Liver (tissue), 8 donors: ENCODE measurements at regions not wholly inside any gene's neighbourhood (a gene's known extent, or its start where the extent isn't known, plus 50 kb on each side); places are given as distances from the start of the nearest gene placed in this dataset.

Experiments
- DNase-seq: peaks from one replicate; pipeline ENCODE4 v3.0.0-alpha.2; 2017; ENCODE audit warnings: low spot score
- H3K27ac ChIP-seq, 2 donors: one replicate each; pipeline ENCODE4 v1.7.0; 2013; ENCODE audit warnings: inconsistent platforms in 2 of 2, low read length in 2 of 2, control low read depth in 1 of 2, low read depth in 1 of 2, mild to moderate bottlenecking in 1 of 2
- H3K27me3 ChIP-seq, 4 donors: one replicate each; pipeline versions ENCODE4 v1.6.1 to v1.7.0; 2013; ENCODE audit warnings: low read length in 3 of 4, inconsistent platforms in 1 of 4, mild to moderate bottlenecking in 1 of 4, moderate library complexity in 1 of 4; ENCODE audit not compliant: control insufficient read depth in 4 of 4, insufficient read depth in 4 of 4
- H3K36me3 ChIP-seq, 4 donors: one replicate each; pipeline versions ENCODE4 v1.6.1 to v1.7.0; 2013; ENCODE audit warnings: low read length in 3 of 4, mild to moderate bottlenecking in 3 of 4, low read depth in 1 of 4, moderate library complexity in 1 of 4; ENCODE audit not compliant: control insufficient read depth in 4 of 4, insufficient read depth in 3 of 4
- H3K4me1 ChIP-seq, 4 donors: one replicate each; pipeline versions ENCODE4 v1.6.1 to v1.7.0; 2013; ENCODE audit warnings: low read length in 3 of 4, mild to moderate bottlenecking in 3 of 4, moderate library complexity in 1 of 4; ENCODE audit not compliant: control insufficient read depth in 4 of 4, insufficient read depth in 4 of 4
- H3K4me3 ChIP-seq, 3 donors: one replicate each; pipeline versions ENCODE4 v1.6.1 to v1.7.0; 2013; ENCODE audit warnings: low read length in 3 of 3, control low read depth in 1 of 3, low read depth in 1 of 3, mild to moderate bottlenecking in 1 of 3
- H3K9ac ChIP-seq, 2 donors: one replicate each; pipeline ENCODE4 v1.7.0; 2013; ENCODE audit warnings: low read length in 2 of 2, mild to moderate bottlenecking in 2 of 2, moderate library complexity in 2 of 2, control low read depth in 1 of 2, low read depth in 1 of 2
- H3K9me3 ChIP-seq, 4 donors: one replicate each; pipeline versions ENCODE4 v1.6.1 to v1.7.0; 2013; ENCODE audit warnings: low read length in 3 of 4; ENCODE audit not compliant: control insufficient read depth in 4 of 4
- ATF3 ChIP-seq: IDR thresholded peaks from 2 replicates; pipeline ENCODE4 v1.6.1; 2016; ENCODE audit warnings: antibody characterized with exemption
- CTCF ChIP-seq: fragments of 150-350 bp; IDR thresholded peaks from 2 replicates; pipeline ENCODE4 v1.5.1; 2017; ENCODE audit warnings: improper control_type of control experiment, low read depth, low read length; ENCODE audit not compliant: missing input control
- EGR1 ChIP-seq, 2 donors: IDR thresholded peaks; 2 replicates each; pipeline ENCODE4 v1.6.1; 2016 to 2018; ENCODE audit warnings: antibody characterized with exemption in 2 of 2, low read depth in 2 of 2
- FOXA1 ChIP-seq: IDR thresholded peaks from 2 replicates; pipeline ENCODE4 v1.6.1; 2016; ENCODE audit warnings: antibody characterized with exemption
- FOXA2 ChIP-seq: IDR thresholded peaks from 2 replicates; pipeline ENCODE4 v1.6.1; 2016; ENCODE audit warnings: antibody characterized with exemption
- GABPA ChIP-seq, 2 donors: IDR thresholded peaks in 1 of 2; conservative IDR thresholded peaks in 1 of 2; 2 replicates each; pipeline ENCODE4 v1.6.1; 2016; ENCODE audit warnings: antibody characterized with exemption in 2 of 2, mild to moderate bottlenecking in 1 of 2, moderate library complexity in 1 of 2
- HNF4A ChIP-seq, 2 donors: conservative IDR thresholded peaks; 2 replicates each; pipeline ENCODE4 v1.6.1; 2016; ENCODE audit warnings: antibody characterized with exemption in 2 of 2, mild to moderate bottlenecking in 2 of 2
- HNF4G ChIP-seq: IDR thresholded peaks from 2 replicates; pipeline ENCODE4 v1.6.1; 2016; ENCODE audit warnings: antibody characterized with exemption
- JUND ChIP-seq, 2 donors: IDR thresholded peaks; 2 replicates each; pipeline ENCODE4 v1.6.1; 2016; ENCODE audit warnings: antibody characterized with exemption in 2 of 2
- MAX ChIP-seq: IDR thresholded peaks from 2 replicates; pipeline ENCODE4 v1.6.1; 2016; ENCODE audit warnings: antibody characterized with exemption
- NR2F2 ChIP-seq: IDR thresholded peaks from 2 replicates; pipeline ENCODE4 v1.6.1; 2016; ENCODE audit warnings: antibody characterized with exemption
- RAD21 ChIP-seq, 2 donors: IDR thresholded peaks; 2 replicates each; pipeline ENCODE4 v1.6.1; 2016; ENCODE audit warnings: antibody characterized with exemption in 2 of 2, mild to moderate bottlenecking in 2 of 2
- REST ChIP-seq: IDR thresholded peaks from 2 replicates; pipeline ENCODE4 v1.6.1; 2016; ENCODE audit warnings: antibody characterized with exemption, mild to moderate bottlenecking
- RXRA ChIP-seq, 2 donors: IDR thresholded peaks; 2 replicates each; pipeline ENCODE4 v1.6.1; 2017 to 2018; ENCODE audit warnings: antibody characterized with exemption in 2 of 2, mild to moderate bottlenecking in 1 of 2
- SP1 ChIP-seq: IDR thresholded peaks from 2 replicates; pipeline ENCODE4 v1.6.1; 2018; ENCODE audit warnings: antibody characterized with exemption, mild to moderate bottlenecking
- TAF1 ChIP-seq: conservative IDR thresholded peaks from 2 replicates; pipeline ENCODE4 v1.6.1; 2016; ENCODE audit warnings: antibody characterized with exemption, mild to moderate bottlenecking
- YY1 ChIP-seq: IDR thresholded peaks from 2 replicates; pipeline ENCODE4 v1.6.1; 2016; ENCODE audit warnings: antibody characterized with exemption, mild to moderate bottlenecking
- ZBTB33 ChIP-seq: IDR thresholded peaks from 2 replicates; pipeline ENCODE4 v1.6.1; 2016; ENCODE audit warnings: antibody characterized with exemption
- WGBS: extraction: QIAGEN DNeasy Blood & Tissue Kit; methylation state at CpG from one replicate; pipeline ENCODE4 v1.1.7; 2013; 5-methylcytosine and 5-hydroxymethylcytosine counted together
- donor health status: healthy.
- donor health status: healthy.
- donor health status: healthy.
- donor health status: healthy.
- donor health status: healthy.

GRCh38 chr7:106562711-106563366 is 98.1 kb downstream of the CCDC71L start:
- 91% methylated on average over 3 of the region's 3 CpGs for WGBS
- no peak for DNase-seq
- Histone ChIP-seq H3K4me3 (no peak overlapping the region), H3K27ac (no peak overlapping the region), H3K9ac (no peak overlapping the region), H3K9me3 (no peaks in the 10 kb centered on the region), H3K4me1 (no peaks in the 10 kb centered on the region), H3K36me3 (no peaks in the 10 kb centered on the region), H3K27me3 (no peaks in the 10 kb centered on the region)
- TF ChIP-seq FOXA1 (no peak), SP1 (no peak), TAF1 (no peak), EGR1 (IDR thresholded peaks at IDR 0.05; ENCODE audit: low read depth in 2 of 2) (no peak), HNF4A (conservative IDR thresholded peaks at IDR 0.05) (no peak), FOXA2 (no peak), YY1 (no peak), RXRA (IDR thresholded peaks at IDR 0.05) (no peak), HNF4G (no peak), JUND (IDR thresholded peaks at IDR 0.05) (no peak), GABPA (IDR thresholded peaks at IDR 0.05 in 1 of 2, conservative IDR thresholded peaks at IDR 0.05 in 1 of 2) (no peak), ZBTB33 (no peak), ATF3 (no peak), REST (no peak), MAX (no peak), CTCF (no peak), RAD21 (IDR thresholded peaks at IDR 0.05) (no peak), NR2F2 (no peak)
